NCI-H82 (cell line): ENCODE measurements at regions not wholly inside any gene's neighbourhood (a gene's known extent, or its start where the extent isn't known, plus 50 kb on each side); places are given as distances from the start of the nearest gene placed in this dataset.
A peak's percentile ranks its signal among the peaks of the same experiment; 100 is the strongest.
"Not testable (repeated sequence)": the region's sequence is repeated elsewhere in the genome, so short reads cannot be mapped to it uniquely, and the experiment has no call there.

Experiments used
- DNase-seq: peaks from one replicate; lab custom pipeline; 2025; lab: John Stamatoyannopoulos, UW

GRCh38 chr16:60810250-60810649, 1226.0 kb downstream of the CDH8 start:
- DNase-seq = no peak

- no peak for DNase-seq
Measured at GRCh38 chr16:60792437-60792836, 1243.8 kb downstream of the CDH8 start.

- peak; percentile 18 for DNase-seq
Measured at GRCh38 chr16:60788631-60789030, 1247.6 kb downstream of the CDH8 start.

GRCh38 chr16:60776281-60776680, 1260.0 kb downstream of the CDH8 start:
- no peak for DNase-seq

GRCh38 chr16:60771138-60771537, 1265.1 kb downstream of the CDH8 start:
- DNase-seq = no peak

- not testable (repeated sequence) for DNase-seq
Measured at GRCh38 chr16:60770384-60770783, 1265.9 kb downstream of the CDH8 start.

GRCh38 chr16:60763869-60764268, 1272.4 kb downstream of the CDH8 start:
- DNase-seq = no peak

- no peak for DNase-seq
Measured at GRCh38 chr16:60755907-60756306, 1280.3 kb downstream of the CDH8 start.

GRCh38 chr16:60748366-60748765, 1287.9 kb downstream of the CDH8 start:
- DNase-seq = no peak

- no peak for DNase-seq
Measured at GRCh38 chr16:60744198-60744597, 1292.0 kb downstream of the CDH8 start.

- no peak for DNase-seq
Measured at GRCh38 chr16:60741810-60742209, 1294.4 kb downstream of the CDH8 start.

- DNase-seq = no peak
Measured at GRCh38 chr16:60739737-60740683, 1296.2 kb downstream of the CDH8 start.

- DNase-seq = no peak
Measured at GRCh38 chr16:60731329-60732050, 1304.7 kb downstream of the CDH8 start.

GRCh38 chr16:60729051-60729450, 1307.2 kb downstream of the CDH8 start:
- no peak for DNase-seq

GRCh38 chr16:60727851-60728250, 1308.4 kb downstream of the CDH8 start:
- DNase-seq = no peak

- no peak for DNase-seq
Measured at GRCh38 chr16:60720060-60720459, 1316.2 kb downstream of the CDH8 start.

GRCh38 chr16:60717808-60718207, 1318.4 kb downstream of the CDH8 start:
- DNase-seq = no peak

- DNase-seq = no peak
Measured at GRCh38 chr16:60712144-60712543, 1324.1 kb downstream of the CDH8 start.

- DNase-seq = no peak
Measured at GRCh38 chr16:60704726-60705125, 1331.5 kb downstream of the CDH8 start.

GRCh38 chr16:60703096-60703495, 1333.1 kb downstream of the CDH8 start:
- no peak for DNase-seq

- DNase-seq = no peak
Measured at GRCh38 chr16:60686824-60687223, 1349.4 kb downstream of the CDH8 start.

GRCh38 chr16:60684002-60684401, 1352.2 kb downstream of the CDH8 start:
- no peak for DNase-seq

- no peak for DNase-seq
Measured at GRCh38 chr16:60682219-60682618, 1354.0 kb downstream of the CDH8 start.
